ENCODE measurements at regions not wholly inside any gene's neighbourhood (a gene's known extent, or its start where the extent isn't known, plus 50 kb on each side); places are given as distances from the start of the nearest gene placed in this dataset.
A peak's percentile ranks its signal among the peaks of the same experiment; 100 is the strongest.

GRCh38 chr4:102440498-102440897, 60.7 kb upstream of the NFKB1 start:
- DNase-seq (ENCODE audit: low read depth in 2 of 2): no peak

DNA sequence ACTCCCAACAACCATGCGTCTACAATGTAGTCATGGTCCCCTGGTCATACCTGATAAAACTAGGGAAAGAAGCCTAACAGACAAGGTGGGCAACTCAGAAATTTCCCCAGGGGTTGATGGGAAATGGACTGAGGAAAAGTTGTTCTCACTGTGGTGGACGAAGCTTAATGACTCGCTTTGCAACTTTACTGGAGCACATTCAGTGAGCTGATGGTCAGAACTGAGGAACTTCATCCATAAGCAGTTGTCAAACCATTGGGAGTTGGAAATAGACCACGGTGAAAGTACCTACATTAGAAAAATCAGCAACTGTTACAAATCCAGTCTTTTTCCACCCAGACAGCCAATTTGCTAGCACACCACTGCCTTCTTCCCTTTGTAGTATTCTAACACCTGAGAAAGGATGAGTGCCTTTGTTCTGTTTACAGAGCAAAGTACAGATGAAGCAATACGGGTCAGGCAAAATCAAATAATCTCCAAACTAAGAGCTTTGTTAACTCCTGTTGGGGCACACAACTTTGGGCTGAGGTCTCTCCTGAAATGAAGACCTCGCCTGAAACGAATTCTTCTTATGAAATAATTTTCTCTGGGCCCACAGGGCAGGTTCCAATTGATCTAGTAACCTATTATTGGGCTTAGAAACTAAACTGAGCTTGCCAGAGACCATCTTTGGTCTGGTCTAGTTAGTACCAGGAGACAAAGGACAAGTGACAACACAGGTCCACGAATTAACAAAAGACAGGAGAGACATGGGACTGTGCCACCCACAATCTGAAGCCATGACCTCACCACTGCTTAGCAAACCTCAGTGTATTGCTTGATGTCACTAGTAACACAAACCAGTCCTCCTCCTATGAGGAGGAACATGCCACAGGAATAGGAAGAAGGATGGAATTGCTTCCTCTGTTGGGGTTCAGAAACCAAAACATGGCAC, 58.9 kb upstream of the NFKB1 start:
- DNase-seq (ENCODE audit: low read depth in 2 of 2): no peak

DNA sequence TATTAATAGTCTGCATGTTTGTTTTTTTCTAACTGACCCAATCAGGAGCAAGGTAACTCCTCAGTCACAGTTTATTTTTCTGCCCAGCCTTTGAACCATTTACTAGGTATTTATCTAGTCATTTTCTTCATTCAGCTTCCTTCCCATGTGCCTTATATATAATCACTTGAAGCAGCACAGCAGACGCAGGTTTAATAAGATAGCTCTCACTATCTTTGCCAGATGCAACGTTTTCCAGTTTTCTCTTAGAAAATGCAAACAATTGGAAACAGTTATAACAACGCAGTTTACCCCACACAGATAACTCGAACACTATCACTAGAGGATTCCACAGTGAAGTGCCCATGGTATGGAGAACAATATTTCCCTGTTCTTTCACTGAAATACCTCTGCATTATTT, 56.4 kb upstream of the NFKB1 start:
- no peak for DNase-seq (ENCODE audit: low read depth in 2 of 2)

DNA sequence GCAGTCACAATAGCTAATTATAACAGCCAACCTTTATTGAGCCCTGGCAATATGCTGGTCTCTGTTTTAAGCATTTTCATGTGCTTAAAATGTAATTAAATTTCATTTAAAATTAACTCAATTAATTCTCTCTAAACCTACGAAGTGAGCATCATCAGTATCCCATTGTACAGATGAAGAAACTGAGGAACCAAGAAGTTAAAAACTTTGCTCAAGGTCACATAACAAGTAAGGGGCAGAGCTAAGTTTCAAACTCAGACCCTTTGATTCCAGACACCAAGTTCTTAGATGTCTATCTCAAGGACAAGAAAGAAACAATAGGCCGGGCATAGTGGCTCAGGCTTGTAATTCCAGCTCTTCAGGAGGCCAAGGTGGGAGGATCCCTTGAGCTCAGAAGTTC, 55.9 kb upstream of the NFKB1 start:
- no peak for DNase-seq (ENCODE audit: low read depth in 2 of 2)

DNA sequence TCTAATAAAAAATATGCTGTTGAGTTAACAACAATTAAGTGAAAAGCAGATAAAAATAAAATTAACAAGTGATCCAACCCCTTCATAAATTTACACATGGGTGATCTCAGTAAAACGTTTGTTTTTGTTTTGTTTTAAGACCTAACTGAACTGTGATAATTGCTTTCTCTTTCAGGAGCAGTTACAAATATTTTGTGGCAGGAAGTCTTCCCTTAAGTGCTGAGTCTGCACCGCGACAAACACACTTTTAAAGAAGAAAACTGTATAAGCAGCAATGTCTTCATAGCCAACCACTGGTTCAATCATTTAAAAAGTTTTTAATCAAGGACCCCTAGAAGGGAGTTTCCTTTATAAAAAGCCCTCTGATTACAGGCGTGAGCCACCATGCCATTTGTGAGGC, 53.7 kb upstream of the NFKB1 start:
- no peak for DNase-seq (ENCODE audit: low read depth in 2 of 2)

DNA sequence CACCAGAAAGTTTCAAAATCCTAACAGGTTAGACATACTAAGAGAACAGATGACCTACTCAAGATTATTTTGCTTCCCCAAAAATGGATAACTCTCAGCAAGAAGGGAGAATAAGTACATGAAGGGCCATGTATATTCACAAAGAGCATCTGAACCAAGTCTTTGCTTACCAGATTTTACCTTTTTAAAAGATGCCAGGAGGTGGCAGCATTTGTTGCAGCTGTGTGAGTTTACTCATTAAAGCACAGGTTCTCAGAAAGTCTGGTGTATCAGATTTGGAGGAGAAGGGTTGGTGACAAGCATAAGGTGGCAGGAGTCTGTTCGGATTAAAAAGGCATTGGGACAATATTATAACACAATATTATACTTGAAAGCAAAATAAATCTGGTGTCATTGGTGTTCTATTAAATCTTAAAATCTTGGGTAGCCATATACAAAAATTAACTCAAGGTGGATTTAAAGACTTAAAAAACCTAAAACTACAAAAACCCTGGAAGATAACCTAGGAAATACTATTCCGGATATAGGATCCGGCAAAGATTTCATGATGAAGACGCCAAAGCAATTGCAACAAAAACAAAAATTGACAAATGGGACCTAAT, 51.3 kb upstream of the NFKB1 start:
- peak in 1 of 2 experiments; percentile 18 for DNase-seq (ENCODE audit: low read depth in 2 of 2)

- no peak for DNase-seq (ENCODE audit: low read depth in 2 of 2)
Measured at GRCh38 chr4:102451266-102451665, 49.9 kb upstream of the NFKB1 start.
